OCI-LY1 (cell line): ENCODE measurements at regions not wholly inside any gene's neighbourhood (a gene's known extent, or its start where the extent isn't known, plus 50 kb on each side); places are given as distances from the start of the nearest gene placed in this dataset.

Experiments used
- EZH2 ChIP-seq: fragments of 200-600 bp; sonication (generic), shearing (Covaris generic); IDR thresholded peaks from 2 replicates; pipeline ENCODE4 v1.8.0; 2017; ENCODE audit warnings: borderline replicate concordance, mixed run types, mild to moderate bottlenecking, antibody characterized with exemption, low read length, moderate library complexity, mixed read lengths
- TF ChIP-seq, protein P1 (sequence below): fragments of 200-600 bp; sonication (generic), shearing (Covaris generic); IDR thresholded peaks from 2 replicates; pipeline ENCODE4 v1.5.1; 2017; ENCODE audit warnings: mild to moderate bottlenecking, antibody characterized with exemption, low read length, moderate library complexity, mixed read lengths

DNA sequence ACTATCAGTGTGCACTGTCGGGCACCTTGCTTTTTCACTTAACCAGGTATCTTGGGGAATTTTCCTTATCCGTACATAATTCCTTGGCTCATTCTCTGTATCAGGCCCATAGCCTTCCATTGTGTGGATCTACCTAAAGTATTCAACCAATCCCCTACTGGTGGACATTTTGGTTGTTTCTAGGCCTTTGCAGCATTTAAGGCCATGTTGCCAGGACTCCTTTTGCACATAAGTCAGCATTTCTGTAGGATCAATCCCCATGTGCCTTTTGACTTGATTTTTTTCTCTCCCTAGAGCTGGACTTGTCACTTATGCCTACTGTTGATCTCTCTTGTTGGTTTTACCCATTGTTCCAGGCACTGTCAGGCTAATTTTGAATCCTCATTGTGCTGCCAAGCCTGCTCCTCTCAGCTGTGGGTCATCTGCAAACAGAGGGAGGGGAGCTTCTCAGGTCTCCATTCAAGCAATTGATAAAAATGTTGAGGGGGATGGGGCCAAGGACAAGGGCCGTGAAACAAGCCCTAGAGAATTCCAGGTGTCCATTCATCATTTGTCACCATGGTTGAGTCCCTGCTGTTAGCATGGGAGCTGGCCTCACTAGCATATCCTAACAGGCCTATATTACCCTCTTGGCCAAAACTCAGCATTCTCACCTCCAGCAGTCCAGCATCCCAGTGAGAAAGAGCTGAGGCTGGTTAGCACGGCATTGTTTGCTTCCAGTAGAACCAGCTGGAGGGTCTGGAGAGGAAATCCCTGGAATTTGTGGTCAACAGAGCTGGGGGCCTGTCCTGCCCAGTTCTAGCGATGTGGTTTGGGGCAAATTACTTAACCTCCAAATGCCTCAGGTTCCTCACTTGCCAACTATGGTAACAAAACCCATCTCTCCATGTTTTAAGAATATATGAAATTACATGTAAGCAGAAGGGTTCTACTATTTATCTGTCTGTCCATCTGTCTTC is 178.4 kb downstream of the MRPL14 start:
- TF ChIP-seq EZH2 = no peak
- TF ChIP-seq, protein P1, sequence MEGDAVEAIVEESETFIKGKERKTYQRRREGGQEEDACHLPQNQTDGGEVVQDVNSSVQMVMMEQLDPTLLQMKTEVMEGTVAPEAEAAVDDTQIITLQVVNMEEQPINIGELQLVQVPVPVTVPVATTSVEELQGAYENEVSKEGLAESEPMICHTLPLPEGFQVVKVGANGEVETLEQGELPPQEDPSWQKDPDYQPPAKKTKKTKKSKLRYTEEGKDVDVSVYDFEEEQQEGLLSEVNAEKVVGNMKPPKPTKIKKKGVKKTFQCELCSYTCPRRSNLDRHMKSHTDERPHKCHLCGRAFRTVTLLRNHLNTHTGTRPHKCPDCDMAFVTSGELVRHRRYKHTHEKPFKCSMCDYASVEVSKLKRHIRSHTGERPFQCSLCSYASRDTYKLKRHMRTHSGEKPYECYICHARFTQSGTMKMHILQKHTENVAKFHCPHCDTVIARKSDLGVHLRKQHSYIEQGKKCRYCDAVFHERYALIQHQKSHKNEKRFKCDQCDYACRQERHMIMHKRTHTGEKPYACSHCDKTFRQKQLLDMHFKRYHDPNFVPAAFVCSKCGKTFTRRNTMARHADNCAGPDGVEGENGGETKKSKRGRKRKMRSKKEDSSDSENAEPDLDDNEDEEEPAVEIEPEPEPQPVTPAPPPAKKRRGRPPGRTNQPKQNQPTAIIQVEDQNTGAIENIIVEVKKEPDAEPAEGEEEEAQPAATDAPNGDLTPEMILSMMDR = no peak
